ENCODE measurements at regions not wholly inside any gene's neighbourhood (a gene's known extent, or its start where the extent isn't known, plus 50 kb on each side); places are given as distances from the start of the nearest gene placed in this dataset.

DNA sequence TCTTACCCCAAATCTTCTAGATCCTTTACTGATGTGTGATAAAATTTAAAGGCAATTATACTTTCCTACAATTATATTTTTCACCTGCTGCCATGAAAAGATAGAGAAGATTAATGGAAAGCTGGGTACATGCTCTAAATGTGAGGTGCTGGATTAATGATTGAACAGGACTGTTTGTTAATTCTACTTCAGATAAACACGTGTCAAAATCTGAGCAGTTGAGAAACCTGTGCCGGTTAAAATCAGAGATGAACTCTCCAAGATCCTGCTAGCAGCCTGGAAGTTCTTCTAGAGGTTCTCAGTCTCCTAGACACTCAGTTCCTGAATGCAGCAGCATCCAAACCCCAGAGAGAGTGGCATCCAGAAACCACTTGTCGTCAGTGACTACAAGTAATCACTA is 69.2 kb downstream of the INHBA start:
- DNase-seq (ENCODE audit: low spot score): no peak

DNA sequence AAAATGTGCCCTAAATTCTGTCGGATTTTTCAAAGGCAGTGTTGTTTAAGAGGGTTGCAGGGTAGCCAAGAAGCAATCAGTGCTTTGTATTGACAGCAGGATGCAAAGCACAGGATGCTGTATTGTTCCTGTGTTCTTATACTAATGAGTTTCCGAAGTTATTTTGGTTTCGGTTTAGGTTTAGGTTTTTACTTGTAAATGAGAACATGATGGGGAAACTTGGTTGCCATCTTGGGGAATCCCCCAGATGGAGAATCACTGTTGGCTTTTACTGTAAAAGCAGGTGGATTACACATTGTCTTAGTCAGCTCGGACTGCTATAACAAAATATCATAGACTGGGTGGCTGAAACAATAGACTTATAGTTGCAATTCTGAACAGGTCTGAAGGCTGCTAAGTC is 72.1 kb downstream of the INHBA start:
- no peak for DNase-seq (ENCODE audit: low spot score)

DNA sequence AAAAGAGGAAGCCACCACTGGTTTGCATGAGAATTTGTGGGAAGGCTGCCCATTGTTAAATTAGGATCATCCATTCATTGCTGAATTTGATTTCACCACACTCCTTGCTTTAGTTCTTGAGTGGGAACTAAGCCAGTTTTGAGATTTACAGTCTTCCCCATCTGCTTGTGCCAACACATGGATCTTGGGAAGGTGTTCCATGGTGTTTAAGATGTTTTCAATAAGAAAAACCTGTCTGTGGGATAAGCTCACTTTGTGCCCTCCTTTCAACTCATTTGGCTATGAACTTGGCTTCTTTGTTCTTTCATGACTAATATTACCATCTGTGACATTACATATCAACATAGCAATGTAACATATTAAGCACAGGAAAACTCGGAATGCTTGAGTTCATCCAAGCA is 73.2 kb downstream of the INHBA start:
- no peak for DNase-seq (ENCODE audit: low spot score)

DNA sequence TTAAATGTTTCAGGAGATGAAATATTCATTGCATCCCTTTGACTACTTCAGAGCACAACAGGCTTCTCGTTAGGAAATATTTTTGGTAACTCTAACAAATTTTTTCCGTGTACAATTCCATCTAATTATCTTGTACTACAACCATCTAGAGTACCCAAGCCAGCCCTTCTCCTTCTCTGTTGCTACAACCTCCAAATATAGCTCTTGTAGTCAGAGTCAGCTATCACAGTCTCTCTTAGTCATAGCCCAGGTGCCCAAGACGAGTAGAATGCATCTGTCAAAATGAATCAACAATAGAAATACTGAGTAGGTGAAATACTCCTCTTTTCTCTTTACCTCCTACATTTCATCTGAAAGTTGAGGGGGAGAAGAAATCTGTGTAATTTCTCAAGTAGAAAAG is 74.0 kb downstream of the INHBA start:
- DNase-seq (ENCODE audit: low spot score): no peak

DNA sequence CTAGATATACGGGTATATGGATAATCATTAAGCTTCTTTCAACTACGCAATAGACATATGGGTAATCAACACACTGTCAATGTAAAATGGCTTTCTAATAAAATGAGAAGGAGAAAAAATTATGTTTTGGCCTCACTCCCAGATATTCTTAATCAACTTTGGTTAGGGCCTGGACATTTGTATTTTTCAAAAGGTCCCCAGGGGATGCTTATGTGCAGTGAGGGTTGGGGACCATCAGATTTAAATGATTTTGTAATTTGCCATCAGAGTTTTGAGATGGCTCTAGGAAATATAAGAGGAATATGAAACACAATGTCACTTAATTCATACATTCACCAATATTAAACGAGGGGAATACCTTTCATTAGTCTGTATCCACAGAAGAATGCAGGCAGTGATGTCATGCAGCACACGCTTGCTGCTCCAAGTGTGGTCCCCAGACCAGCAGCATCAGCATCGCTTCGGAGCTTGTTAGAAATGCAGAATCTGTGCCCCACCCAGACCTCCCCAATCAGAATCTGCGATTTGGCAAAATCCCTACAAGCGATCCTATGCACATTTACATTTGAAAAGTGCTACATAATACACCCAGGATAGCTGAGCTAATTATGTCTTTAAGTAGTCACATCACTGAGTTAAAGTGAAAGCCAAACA is 75.1 kb downstream of the INHBA start:
- no peak for DNase-seq (ENCODE audit: low spot score)

DNA sequence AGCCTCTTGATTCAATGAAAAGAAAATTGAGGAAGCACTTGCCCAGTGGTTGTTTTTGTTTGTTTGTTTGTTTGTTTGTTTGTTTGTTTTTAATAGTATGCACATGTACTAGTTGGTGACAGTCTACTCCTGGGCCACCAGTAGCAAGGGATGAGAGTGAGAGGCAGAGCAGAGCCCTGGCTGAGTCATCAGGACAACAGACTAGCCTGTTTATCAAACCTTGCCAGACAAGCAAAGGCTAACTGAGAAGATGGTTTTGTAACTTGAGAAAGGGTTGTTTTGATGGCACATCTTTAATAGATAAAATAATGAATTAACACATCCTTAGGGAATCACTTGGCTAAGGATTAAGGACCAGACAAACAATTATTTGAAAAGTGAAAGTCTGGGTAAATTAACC is 78.1 kb downstream of the INHBA start:
- peak; percentile 2 for DNase-seq (ENCODE audit: low spot score)

DNA sequence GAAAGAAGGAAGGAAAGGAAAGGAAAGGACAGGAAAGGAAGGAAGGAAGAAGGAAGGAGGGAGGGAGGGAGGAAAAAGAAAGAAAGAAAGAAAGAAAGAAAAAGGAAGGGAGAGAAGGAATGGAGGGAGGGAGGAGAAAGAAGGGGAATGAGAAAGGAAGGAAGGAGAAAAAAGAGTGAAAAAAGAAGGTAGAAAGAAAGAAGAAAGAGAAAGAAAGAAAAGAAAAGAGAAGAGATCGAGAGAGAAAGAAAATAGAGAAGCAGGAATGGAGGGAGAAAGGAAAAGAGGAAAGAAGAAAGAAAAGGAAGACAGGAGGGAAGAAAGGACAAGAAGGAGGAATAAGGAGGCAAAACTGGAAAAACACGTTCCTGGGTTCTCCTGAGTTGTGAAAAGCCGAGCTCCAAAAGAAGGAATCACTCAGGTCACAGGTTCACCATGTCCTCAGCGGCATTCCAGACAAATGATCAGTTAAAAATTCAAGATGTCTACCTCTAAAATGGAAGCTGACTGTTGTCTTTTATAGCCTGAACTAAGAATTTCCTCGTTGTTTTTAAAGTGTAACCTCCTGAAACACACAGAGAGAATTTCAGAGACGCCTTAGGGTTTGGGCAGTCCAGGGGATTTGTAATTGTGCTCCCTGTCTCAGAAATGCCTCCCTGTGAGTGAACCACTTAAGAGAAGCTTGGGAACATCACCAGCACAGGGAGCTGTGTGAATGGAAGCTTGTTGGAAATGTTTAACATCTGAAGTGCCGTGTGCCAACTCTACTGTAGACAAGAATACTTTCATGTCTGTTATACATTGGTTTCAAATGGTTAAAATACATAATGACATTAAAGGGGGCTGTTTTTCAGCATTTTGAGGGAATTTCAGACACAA is 80.7 kb downstream of the INHBA start:
- no peak for DNase-seq (ENCODE audit: low spot score)

DNA sequence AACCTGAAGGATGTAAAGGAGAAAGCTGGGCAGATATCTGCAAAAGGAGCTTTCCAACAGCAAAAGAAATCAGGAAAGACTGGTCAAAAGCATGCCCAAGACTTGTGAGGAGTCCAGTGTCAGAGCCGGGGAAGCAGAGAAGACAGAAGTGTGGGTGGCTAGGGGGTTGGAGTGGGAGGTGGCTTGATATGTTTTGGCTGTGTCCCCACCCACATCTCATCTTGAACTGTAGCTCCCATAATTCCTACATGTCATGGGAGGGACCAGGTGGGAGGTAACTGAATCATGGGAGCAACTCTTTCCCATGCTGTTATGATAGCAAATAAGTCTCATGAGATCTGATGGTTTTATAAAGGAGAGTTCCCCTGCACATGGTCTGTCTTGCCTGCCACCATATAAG is 84.9 kb downstream of the INHBA start:
- no peak for DNase-seq (ENCODE audit: low spot score)

DNA sequence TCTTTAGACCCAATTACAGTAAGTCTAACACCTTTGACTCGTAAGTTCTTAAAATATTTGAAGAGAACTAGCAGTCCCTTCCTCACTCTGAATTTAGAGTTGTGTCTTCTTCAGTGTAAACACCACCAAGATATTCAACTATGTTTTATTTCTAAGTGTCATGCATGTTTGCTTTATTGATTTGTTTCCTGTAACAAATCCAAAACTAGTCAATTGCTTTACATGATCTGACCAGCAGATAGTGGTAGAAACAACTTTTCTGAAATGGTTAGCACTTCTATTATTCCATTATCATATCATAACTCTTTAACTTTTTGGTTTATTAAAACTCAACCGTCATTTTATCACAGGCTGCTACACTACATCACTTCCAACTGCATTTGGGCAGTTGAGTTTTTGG is 90.1 kb downstream of the INHBA start:
- no peak for DNase-seq (ENCODE audit: low spot score)

DNA sequence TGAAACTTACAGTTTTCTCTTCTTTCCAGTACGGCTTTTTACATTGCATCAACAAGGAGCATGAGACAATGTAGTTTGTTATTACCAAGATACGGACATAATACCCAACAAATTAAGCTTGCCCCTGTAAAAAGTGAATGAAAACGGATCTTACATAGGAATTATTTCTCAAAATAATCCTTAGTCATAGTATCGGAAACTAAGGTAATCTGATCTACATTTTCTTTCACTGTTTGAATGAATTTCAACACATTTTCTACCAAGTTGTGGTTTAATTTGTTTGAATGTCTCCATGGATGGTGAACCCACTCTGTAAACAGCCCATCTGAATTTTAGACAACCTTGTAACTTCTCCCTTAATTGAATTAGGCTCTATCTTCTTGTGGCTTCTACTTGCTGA is 90.5 kb downstream of the INHBA start:
- no peak for DNase-seq (ENCODE audit: low spot score)

DNA sequence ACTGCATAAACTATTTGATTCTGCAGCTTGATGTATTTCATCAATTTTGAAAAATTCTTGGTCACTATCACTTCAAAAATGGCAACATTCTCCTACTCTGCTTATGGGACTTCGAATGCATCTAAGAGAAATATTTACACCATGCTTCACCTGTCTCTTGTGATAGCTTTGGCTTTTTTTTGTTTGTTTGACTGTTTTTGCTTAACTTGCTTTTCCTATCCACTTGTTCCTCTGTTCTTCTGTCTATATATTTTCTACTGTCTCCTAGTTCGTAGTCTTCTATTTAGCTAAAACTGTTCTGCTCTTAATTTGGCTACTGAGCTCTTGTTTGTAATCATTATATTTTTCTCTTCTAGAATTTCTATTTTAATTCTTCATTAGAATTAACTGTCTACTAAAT is 94.4 kb downstream of the INHBA start:
- DNase-seq (ENCODE audit: low spot score): no peak

DNA sequence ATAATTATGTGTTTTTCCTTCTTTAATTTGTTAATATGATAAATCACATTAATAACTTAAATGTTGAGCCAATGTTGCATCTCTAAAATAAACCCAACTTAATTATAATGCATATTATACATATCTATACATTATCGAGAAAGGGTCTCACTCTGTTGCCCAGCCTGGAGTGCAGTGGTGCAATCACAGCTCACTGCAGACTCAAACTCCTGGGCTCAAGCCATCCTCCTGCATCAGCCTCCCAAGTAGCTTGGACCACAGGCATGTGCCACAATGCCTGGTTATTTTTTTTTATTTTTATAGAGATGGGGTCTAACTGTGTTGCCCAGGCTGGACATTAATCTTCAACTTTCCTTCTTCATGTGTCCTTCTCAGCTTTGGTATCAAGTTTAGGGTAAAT is 98.9 kb downstream of the INHBA start:
- no peak for DNase-seq (ENCODE audit: low spot score)

DNA sequence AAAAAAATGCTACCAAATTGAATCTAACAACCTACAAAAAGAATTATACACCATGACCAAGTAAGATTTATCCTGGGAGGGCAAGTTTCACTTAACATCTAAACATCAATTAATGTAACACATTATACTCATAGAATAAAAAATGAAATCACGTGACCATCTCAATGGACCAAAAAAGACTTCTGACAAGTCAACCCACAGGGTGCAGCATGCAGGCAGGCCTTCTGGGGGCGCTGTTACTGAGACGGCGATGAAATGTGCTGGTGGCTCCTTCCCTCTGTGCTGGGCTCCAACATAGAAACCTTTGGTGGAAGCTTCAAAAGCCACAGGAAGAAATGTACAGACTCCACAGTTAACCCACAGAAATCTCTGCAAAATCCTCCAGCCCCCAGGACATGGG is 103.1 kb downstream of the INHBA start:
- no peak for DNase-seq (ENCODE audit: low spot score)

DNA sequence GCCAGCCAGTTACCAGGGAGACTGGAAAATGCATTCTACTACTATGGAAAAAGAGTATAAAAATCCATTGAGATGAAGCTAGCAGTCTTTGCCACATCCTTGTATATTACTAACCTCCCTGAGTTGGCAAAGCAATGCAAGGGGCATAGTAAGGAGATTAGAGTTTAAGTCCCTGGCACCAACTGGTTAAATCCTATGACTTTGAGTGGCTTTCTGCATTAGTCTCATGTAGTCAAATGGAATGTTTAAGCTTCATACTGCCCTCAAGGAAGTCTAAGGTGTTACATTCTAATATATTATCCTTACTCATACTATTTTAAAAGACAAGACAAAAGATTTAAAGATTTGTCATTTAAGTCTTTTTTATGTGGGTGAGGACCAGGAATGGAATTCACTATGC is 110.1 kb downstream of the INHBA start:
- DNase-seq (ENCODE audit: low spot score): no peak

DNA sequence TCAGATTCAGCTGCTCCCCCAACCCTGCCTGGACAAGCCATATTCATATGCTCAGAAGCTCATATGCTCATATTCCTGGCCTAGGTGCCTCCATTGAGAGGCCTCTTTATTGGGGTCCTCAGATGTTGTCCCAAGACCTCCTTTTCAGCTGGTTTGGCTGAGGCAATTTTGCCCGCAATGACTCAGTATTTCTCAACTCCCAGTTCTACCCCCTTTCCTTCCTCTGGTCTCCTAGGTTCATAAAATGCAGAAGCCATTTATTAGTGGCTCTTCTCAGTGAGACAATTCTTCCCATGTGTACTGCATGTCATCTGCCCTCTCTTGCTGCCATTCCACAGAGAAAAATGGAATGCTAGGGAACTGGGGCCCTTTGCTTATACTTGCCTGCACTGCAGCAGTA is 110.7 kb downstream of the INHBA start:
- no peak for DNase-seq (ENCODE audit: low spot score)

DNA sequence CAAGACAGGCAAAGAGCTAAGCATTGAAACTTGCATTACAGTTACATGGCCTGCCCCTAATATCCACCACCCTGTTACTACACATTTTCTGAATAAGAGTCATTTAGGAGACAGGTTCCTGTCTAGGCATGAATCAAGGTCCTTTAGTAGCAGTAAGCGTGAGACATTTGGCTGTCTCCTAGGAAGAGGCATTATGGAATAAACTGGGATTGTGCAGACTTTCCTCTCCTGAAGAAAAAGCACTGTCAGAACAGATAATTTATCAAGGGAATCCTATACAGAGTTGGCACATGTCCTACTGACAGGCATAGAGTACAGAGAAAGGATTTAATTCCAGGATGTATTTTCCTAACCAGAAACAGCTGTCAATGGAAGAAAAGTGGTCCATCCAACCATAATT is 111.9 kb downstream of the INHBA start:
- DNase-seq (ENCODE audit: low spot score): no peak

DNA sequence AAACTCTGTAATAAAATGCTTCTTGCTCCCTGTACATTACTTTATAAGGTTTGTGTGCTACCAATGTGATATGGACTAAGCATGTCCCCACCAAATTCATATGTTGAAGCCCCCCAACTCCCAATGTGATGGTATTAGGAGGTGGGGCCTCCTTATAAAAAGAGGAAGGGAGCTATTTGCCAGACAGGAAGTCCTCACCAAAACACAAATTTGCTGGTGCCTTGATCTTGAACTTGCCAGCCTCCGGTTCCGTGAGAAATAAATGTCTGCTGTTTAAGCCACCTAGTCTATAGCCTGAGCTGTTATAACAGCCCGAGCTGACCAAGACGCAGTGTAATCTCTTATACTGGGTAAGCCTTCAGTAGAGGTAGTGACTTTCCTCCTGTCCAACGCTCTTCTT is 114.5 kb downstream of the INHBA start:
- DNase-seq (ENCODE audit: low spot score): no peak

DNA sequence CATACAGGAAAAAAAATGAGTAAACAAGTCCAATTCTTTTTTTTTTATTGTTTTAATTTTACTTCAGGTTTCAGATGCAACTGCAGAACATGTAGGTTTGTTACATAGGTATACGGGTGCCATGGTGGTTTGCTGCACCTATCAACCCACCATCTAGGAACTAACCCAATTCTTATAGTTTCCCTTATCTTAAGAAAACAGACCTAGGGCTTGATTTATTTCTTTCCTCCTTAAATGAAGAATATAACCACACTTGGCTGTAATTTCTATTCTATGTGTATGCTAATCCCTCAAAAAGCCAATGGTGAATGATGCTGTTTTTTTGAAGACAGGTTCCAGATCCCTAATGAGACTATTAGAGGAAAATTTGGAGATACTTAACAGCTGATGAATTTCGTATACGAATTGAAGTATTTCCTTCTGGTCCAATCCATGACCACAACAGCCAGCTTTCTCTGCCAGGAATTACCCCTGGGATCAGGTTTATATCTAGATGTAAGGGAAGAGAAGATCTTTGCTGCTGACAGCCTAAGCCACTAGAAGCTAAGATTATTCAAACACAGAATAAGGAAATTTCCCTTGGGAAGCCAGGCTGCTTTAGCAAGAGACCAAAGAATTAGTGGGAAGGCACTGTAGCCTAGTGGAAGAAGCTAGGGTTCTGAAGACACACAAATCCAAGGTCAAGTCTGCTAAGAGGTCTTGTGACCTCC is 115.8 kb downstream of the INHBA start:
- no peak for DNase-seq (ENCODE audit: low spot score)

DNA sequence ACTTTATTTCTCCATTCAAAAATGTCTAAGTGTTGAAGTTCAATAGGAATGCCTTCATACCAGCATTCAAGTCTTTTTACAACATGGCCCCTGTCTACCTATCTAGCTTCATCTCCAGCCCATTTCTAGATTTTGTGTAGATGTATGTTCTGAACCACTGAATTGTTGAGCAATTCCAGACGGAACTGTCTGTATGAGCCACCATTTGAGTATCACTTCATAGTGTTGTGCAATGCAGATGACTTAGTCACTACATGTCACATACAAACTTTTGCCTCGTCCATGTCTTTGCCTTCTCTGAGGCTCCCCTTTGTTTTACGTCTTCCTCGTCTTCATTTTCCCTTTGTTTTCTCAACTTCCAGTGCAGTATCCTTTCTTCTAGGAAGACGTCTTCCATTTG is 118.1 kb downstream of the INHBA start:
- DNase-seq (ENCODE audit: low spot score): no peak

DNA sequence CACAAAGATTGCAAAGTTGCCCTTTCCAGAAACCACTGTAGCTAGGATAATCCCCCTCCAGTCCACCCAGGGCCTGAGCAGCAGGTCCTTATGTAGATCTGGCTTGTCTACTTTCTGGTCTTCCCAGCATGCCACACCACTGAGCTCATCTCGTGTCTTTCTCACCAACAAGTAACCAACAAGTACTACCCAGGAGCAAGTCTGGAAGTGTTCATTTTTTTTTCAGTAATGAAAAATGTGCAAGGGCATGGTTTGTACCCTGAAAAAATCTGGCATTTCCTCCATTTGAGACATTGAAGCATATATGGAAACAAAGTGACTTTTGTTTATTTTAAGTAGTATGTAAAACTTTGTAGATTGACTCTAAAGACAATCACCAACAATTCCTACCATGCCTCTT is 120.8 kb downstream of the INHBA start:
- DNase-seq (ENCODE audit: low spot score): no peak

DNA sequence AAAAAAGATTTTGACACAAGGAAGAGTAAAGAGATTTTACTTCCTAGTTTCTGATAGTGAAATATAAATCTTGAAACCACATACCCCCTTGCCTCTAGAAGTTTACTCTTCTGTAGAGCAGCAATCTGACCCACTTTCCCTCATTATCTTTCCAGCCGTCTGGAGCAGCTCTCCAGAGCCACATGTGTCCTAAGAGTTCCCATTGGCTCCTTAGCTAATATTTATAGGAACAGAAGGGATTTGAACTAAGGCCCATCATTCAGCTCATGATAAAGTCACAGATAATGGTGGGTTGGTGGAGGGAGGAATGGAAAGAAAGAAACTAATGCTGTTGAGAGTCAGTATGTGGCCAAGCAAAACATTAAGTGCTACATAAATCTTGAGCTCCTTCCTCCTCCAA is 121.8 kb downstream of the INHBA start:
- DNase-seq (ENCODE audit: low spot score): no peak

DNA sequence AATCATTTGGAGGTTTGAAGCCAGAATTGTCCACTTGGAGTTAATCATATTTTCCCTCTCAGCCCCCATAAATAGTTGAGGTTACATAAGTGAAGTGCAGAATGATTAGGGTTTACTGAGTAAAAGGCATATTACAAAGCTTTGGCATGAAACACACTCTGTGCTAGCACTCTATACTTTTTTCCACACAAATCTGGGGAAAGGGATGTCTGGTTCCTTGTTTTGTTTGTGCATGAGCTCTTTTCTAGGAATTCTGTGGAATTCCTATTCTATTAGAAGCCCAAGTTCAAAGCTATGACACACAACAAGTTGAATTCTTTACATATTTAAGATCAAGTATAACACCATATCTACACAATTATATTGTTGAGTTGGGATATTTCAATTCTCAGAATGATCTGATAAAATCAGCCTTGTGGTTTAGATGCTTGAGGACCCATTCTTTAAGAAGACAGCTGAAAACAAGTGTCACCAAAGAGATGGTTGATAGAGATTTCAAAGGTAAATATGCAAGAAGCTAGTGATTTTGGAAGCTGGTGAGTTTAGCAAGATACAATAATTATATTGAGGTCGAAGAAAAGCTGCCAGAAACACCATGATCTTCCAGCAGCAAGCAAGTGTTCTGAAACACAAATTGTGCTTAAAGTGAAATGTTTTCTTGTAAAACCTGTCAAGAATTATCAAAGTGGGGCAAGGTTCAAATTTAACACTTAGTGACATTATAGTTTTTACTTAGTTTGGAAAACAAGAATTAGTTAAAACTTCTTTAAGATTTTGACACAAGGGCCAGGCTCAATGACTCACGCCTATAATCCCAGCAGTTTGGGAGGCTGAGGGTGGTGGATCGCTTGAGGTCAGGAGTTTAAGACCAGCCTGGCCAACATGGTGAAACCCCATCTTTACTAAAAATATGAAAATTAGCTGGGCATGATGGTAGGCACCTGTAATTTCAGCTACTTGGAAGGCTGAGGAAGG is 122.6 kb downstream of the INHBA start:
- DNase-seq (ENCODE audit: low spot score): peak; percentile 27

Measured in hepatic stellate cell (primary cell).